IMR-90 (cell line): ENCODE measurements at regions not wholly inside any gene's neighbourhood (a gene's known extent, or its start where the extent isn't known, plus 50 kb on each side); places are given as distances from the start of the nearest gene placed in this dataset.

Source experiments
- ATAC-seq: fragments of 200-7000 bp; cut with Tn5 transposase; 2 replicates; pipeline ENCODE4 v1.9.1; 2020; ENCODE audit warnings: low read depth, mild to moderate bottlenecking, moderate library complexity
- BruUV-seq: library from RNA; stranded (reverse); fragments of 400-500 nt; replicated peaks from 2 replicates; lab custom pipeline; 2021; lab: Mats Ljungman, UMichigan
- CTCF ChIA-PET: fragments of 300-600 bp; formaldehyde crosslinking; extraction: SDS; loops from one replicate; lab custom pipeline; 2021; ENCODE audit warnings: antibody characterized with exemption; lab: Yijun Ruan, JAX
- POLR2A ChIA-PET: fragments of 300-600 bp; sonication (Branson Sonifier 250); formaldehyde crosslinking; loops from one replicate; lab custom pipeline; 2022; ENCODE audit warnings: antibody characterized with exemption; ENCODE audit not compliant: unreplicated experiment; lab: Charles Lee
- DNase-seq: peaks from one replicate; pipeline ENCODE4 v3.0.0; 2013
- H2AFZ ChIP-seq: replicated peaks from 2 replicates; pipeline ENCODE3; 2013; ENCODE audit warnings: low read length, mild to moderate bottlenecking; ENCODE audit not compliant: poor library complexity
- H2AK5ac ChIP-seq: 2 replicates; pipeline ENCODE4 v1.6.1; 2013; ENCODE audit warnings: low read depth, low read length, inconsistent platforms
- H2AK9ac ChIP-seq: replicated peaks from 2 replicates; pipeline ENCODE3; 2013; ENCODE audit warnings: mild to moderate bottlenecking, low read depth, low read length, moderate library complexity; ENCODE audit not compliant: poor library complexity
- H2BK120ac ChIP-seq: 2 replicates; pipeline ENCODE4 v1.6.1; 2013; ENCODE audit warnings: low read depth, low read length, inconsistent platforms
- H2BK15ac ChIP-seq: 3 replicates; pipeline ENCODE4 v1.6.1; 2013; ENCODE audit warnings: low read depth, low read length, inconsistent platforms
- H2BK20ac ChIP-seq: 2 replicates; pipeline ENCODE4 v1.6.1; 2013; ENCODE audit warnings: low read depth, mild to moderate bottlenecking, inconsistent platforms, low read length, moderate library complexity
- H2BK5ac ChIP-seq: 2 replicates; pipeline ENCODE4 v1.6.1; 2013; ENCODE audit warnings: mild to moderate bottlenecking, low read depth, low read length, inconsistent platforms; ENCODE audit not compliant: poor library complexity, severe bottlenecking
- H3K14ac ChIP-seq: replicated peaks from 2 replicates; pipeline ENCODE4 v1.6.1; 2013; ENCODE audit warnings: low read depth, low read length, inconsistent platforms
- H3K18ac ChIP-seq: 2 replicates; pipeline ENCODE4 v1.6.1; 2013; ENCODE audit warnings: low read depth, low read length, control low read depth
- H3K23ac ChIP-seq: 2 replicates; pipeline ENCODE4 v1.6.1; 2013; ENCODE audit warnings: low read depth, low read length, inconsistent platforms
- H3K27ac ChIP-seq: 2 replicates; pipeline ENCODE4 v1.5.1; 2013; ENCODE audit warnings: mild to moderate bottlenecking, control low read depth, low read length; ENCODE audit not compliant: insufficient read depth
- H3K27me3 ChIP-seq: 2 replicates; pipeline ENCODE4 v1.6.1; 2013; ENCODE audit warnings: low read length; ENCODE audit not compliant: control insufficient read depth, insufficient read depth
- H3K36me3 ChIP-seq: 2 replicates; pipeline ENCODE4 v1.6.1; 2013; ENCODE audit warnings: low read length, mixed read lengths; ENCODE audit not compliant: control insufficient read depth, insufficient read depth
- H3K4ac ChIP-seq: 2 replicates; pipeline ENCODE4 v1.6.1; 2013; ENCODE audit warnings: low read depth, low read length, inconsistent platforms
- H3K4me1 ChIP-seq: 2 replicates; pipeline ENCODE4 v1.6.1; 2013; ENCODE audit warnings: low read length, mixed read lengths; ENCODE audit not compliant: control insufficient read depth, insufficient read depth
- H3K4me2 ChIP-seq: 2 replicates; pipeline ENCODE4 v1.6.1; 2013; ENCODE audit warnings: low read depth, mild to moderate bottlenecking, control low read depth, low read length, moderate library complexity
- H3K4me3 ChIP-seq: 2 replicates; pipeline ENCODE4 v1.5.1; 2013; ENCODE audit warnings: low read depth, mild to moderate bottlenecking, control low read depth, low read length, moderate library complexity; ENCODE audit not compliant: insufficient read depth
- H3K56ac ChIP-seq: 2 replicates; pipeline ENCODE4 v1.6.1; 2013; ENCODE audit warnings: low read length, inconsistent platforms; ENCODE audit not compliant: insufficient read depth; ENCODE audit errors: extremely low read depth
- H3K79me1 ChIP-seq, 2 experiments: 2 replicates each; pipeline ENCODE4 v1.6.1; 2013; ENCODE audit warnings: low read length in 2 of 2, inconsistent platforms in 1 of 2, low read depth in 1 of 2
- H3K9ac ChIP-seq: 2 replicates; pipeline ENCODE4 v1.6.1; 2013; ENCODE audit warnings: low read depth, low read length, control low read depth
- H3K9me1 ChIP-seq: 2 replicates; pipeline ENCODE4 v1.6.1; 2013; ENCODE audit warnings: low read length, inconsistent platforms; ENCODE audit not compliant: insufficient read depth
- H3K9me3 ChIP-seq: 2 replicates; pipeline ENCODE4 v1.6.1; 2013; ENCODE audit warnings: low read length; ENCODE audit not compliant: control insufficient read depth, insufficient read depth
- H4K20me1 ChIP-seq: 2 replicates; pipeline ENCODE4 v1.6.1; 2013; ENCODE audit warnings: low read length, inconsistent platforms; ENCODE audit not compliant: insufficient read depth
- H4K5ac ChIP-seq: 2 replicates; pipeline ENCODE4 v1.6.1; 2013; ENCODE audit warnings: mild to moderate bottlenecking, low read depth, low read length, control low read depth
- H4K8ac ChIP-seq, 2 experiments: 2 replicates each; pipeline ENCODE4 v1.6.1; 2013; ENCODE audit warnings: low read depth in 2 of 2, low read length in 2 of 2, control low read depth in 1 of 2, inconsistent platforms in 1 of 2
- H4K91ac ChIP-seq: 2 replicates; pipeline ENCODE4 v1.6.1; 2013; ENCODE audit warnings: low read depth, low read length, inconsistent platforms; ENCODE audit not compliant: insufficient read depth
- BHLHE40 ChIP-seq: fragments of 150-350 bp; IDR thresholded peaks from 2 replicates; pipeline ENCODE4 v1.6.1; 2016; ENCODE audit warnings: mild to moderate bottlenecking, low read depth, low read length
- CEBPB ChIP-seq: IDR thresholded peaks from 2 replicates; pipeline ENCODE4 v1.6.1; 2012; ENCODE audit warnings: low read depth, low read length, improper control_type of control experiment
- CHD1 ChIP-seq: IDR thresholded peaks from 2 replicates; pipeline ENCODE4 v1.6.1; 2012; ENCODE audit warnings: low read depth, low read length, improper control_type of control experiment
- FOS ChIP-seq: fragments of 150-350 bp; IDR thresholded peaks from 2 replicates; pipeline ENCODE4 v1.6.1; 2016; ENCODE audit warnings: low read depth, low read length
- MAFK ChIP-seq: IDR thresholded peaks from 2 replicates; pipeline ENCODE4 v1.6.1; 2012; ENCODE audit warnings: low read depth, low read length, improper control_type of control experiment
- MAZ ChIP-seq: IDR thresholded peaks from 2 replicates; pipeline ENCODE4 v1.6.1; 2012; ENCODE audit warnings: low read depth, mild to moderate bottlenecking, low read length, improper control_type of control experiment, moderate library complexity, borderline replicate concordance
- MXI1 ChIP-seq: IDR thresholded peaks from 2 replicates; pipeline ENCODE4 v1.6.1; 2012; ENCODE audit warnings: low read depth, mild to moderate bottlenecking, low read length, moderate library complexity, borderline replicate concordance
- NFE2L2 ChIP-seq: fragments of 150-350 bp; IDR thresholded peaks from 2 replicates; pipeline ENCODE4 v1.6.1; 2016; ENCODE audit warnings: low read depth, mild to moderate bottlenecking, low read length
- POLR2A ChIP-seq: IDR thresholded peaks from 2 replicates; pipeline ENCODE4 v1.6.1; 2012; ENCODE audit warnings: mild to moderate bottlenecking, low read depth, low read length
- RAD21 ChIP-seq: IDR thresholded peaks from 2 replicates; pipeline ENCODE4 v1.6.1; 2012; ENCODE audit warnings: low read length, improper control_type of control experiment
- RCOR1 ChIP-seq: IDR thresholded peaks from 2 replicates; pipeline ENCODE4 v1.6.1; 2012; ENCODE audit warnings: mild to moderate bottlenecking, low read length, improper control_type of control experiment; ENCODE audit not compliant: insufficient replicate concordance
- RFX5 ChIP-seq: IDR thresholded peaks from 2 replicates; pipeline ENCODE4 v1.8.0; 2012; ENCODE audit warnings: low read depth, mild to moderate bottlenecking, low read length, moderate library complexity
- SMC3 ChIP-seq: fragments of 150-350 bp; IDR thresholded peaks from 2 replicates; pipeline ENCODE4 v1.6.1; 2016; ENCODE audit warnings: low read depth, mild to moderate bottlenecking, antibody characterized with exemption, low read length, moderate library complexity
- WGBS, 2 experiments: methylation state at CpG; one replicate each; pipeline versions ENCODE4 v1.1.5 to v1.1.7; 2013; ENCODE audit warnings: missing lambda C conversion rate in 2 of 2; ENCODE audit not compliant: insufficient read length in 1 of 2; ENCODE audit errors: extremely low coverage in 2 of 2; 5-methylcytosine and 5-hydroxymethylcytosine counted together
- dilution Hi-C: fragments of 300-500 bp; cut with HindIII; formaldehyde crosslinking; loops from one replicate; pipeline ENCODE4 v1.14.3; 2018; ENCODE audit warnings: low sequenced_read_pairs; ENCODE audit not compliant: unreplicated experiment
- in situ Hi-C: fragments of 300-500 bp; cut with MboI; formaldehyde crosslinking; loops from 3 replicates; pipeline ENCODE4 v1.14.3; 2019; ENCODE audit warnings: low sequenced_read_pairs, inconsistent platforms, mixed read lengths
- intact Hi-C: fragments of 100-400 bp; cut with micrococcal nuclease; formaldehyde crosslinking; loops from 2 replicates; pipeline ENCODE4 v1.10.0; 2022
- TF ChIP-seq, protein P1 (sequence below): fragments of 150-350 bp; IDR thresholded peaks from 2 replicates; pipeline ENCODE4 v1.6.1; 2017; ENCODE audit warnings: mild to moderate bottlenecking, antibody characterized with exemption, low read length, low read depth
- TF ChIP-seq, protein P2 (sequence below): conservative IDR thresholded peaks from 2 replicates; pipeline ENCODE4 v1.5.1; 2012; ENCODE audit warnings: mild to moderate bottlenecking, low read depth, low read length, improper control_type of control experiment
- TF ChIP-seq, protein P3 (sequence below): fragments of 150-350 bp; IDR thresholded peaks from 2 replicates; pipeline ENCODE4 v1.6.1; 2016; ENCODE audit warnings: low read depth, mild to moderate bottlenecking, low read length, moderate library complexity, borderline replicate concordance

DNA sequence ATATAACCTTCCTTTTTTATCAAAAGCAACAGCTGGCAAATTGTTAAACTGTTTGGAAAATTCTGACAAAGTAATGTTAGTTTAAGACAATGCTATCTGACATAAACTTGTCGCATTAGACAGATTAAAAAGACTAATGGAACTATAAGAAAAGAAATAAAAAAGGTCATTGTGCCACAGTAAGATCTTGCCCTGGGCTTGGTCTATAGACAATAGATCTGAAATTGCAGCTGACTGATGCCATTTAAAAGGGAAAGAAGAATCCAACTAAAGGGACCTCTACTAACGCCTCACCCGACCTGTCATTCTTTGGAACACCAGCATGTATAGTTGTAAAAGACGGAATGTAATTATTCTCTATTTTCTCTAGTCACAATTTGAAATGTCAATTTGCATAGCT is 644.4 kb upstream of the GRAMD2B start:
- H2AK9ac ChIP-seq: no peak overlapping the region
- intact Hi-C loops: no loop called here
- H3K18ac ChIP-seq: no peak overlapping the region
- H4K5ac ChIP-seq: no peak overlapping the region
- H3K27me3 ChIP-seq: no peaks in the 10 kb centered on the region; the same call in 1 of the 2 replicates
- no peaks in the 10 kb centered on the region for H3K79me1 ChIP-seq
- ChIA-PET POLR2A (no interaction called here), CTCF (no interaction called here)
- no peaks in the 10 kb centered on the region for H3K4me1 ChIP-seq
- no peaks in the 10 kb centered on the region for H4K20me1 ChIP-seq
- no peak overlapping the region for H3K4me2 ChIP-seq
- no peak overlapping the region for H2BK120ac ChIP-seq
- DNase-seq (no peak), ATAC-seq (no peak)
- no peak for TF ChIP-seq RFX5
- no peak for TF ChIP-seq BHLHE40
- TF ChIP-seq CHD1: no peak
- no peak for TF ChIP-seq FOS
- no peak for TF ChIP-seq MXI1
- no peak for TF ChIP-seq CEBPB
- TF ChIP-seq, protein P1, sequence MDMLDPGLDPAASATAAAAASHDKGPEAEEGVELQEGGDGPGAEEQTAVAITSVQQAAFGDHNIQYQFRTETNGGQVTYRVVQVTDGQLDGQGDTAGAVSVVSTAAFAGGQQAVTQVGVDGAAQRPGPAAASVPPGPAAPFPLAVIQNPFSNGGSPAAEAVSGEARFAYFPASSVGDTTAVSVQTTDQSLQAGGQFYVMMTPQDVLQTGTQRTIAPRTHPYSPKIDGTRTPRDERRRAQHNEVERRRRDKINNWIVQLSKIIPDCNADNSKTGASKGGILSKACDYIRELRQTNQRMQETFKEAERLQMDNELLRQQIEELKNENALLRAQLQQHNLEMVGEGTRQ: no peak
- no peak for TF ChIP-seq POLR2A
- TF ChIP-seq RAD21: no peak
- TF ChIP-seq, protein P2, sequence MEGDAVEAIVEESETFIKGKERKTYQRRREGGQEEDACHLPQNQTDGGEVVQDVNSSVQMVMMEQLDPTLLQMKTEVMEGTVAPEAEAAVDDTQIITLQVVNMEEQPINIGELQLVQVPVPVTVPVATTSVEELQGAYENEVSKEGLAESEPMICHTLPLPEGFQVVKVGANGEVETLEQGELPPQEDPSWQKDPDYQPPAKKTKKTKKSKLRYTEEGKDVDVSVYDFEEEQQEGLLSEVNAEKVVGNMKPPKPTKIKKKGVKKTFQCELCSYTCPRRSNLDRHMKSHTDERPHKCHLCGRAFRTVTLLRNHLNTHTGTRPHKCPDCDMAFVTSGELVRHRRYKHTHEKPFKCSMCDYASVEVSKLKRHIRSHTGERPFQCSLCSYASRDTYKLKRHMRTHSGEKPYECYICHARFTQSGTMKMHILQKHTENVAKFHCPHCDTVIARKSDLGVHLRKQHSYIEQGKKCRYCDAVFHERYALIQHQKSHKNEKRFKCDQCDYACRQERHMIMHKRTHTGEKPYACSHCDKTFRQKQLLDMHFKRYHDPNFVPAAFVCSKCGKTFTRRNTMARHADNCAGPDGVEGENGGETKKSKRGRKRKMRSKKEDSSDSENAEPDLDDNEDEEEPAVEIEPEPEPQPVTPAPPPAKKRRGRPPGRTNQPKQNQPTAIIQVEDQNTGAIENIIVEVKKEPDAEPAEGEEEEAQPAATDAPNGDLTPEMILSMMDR: no peak
- TF ChIP-seq MAFK: no peak
- TF ChIP-seq NFE2L2: no peak
- no peak for TF ChIP-seq RCOR1
- TF ChIP-seq MAZ: no peak
- TF ChIP-seq, protein P3, sequence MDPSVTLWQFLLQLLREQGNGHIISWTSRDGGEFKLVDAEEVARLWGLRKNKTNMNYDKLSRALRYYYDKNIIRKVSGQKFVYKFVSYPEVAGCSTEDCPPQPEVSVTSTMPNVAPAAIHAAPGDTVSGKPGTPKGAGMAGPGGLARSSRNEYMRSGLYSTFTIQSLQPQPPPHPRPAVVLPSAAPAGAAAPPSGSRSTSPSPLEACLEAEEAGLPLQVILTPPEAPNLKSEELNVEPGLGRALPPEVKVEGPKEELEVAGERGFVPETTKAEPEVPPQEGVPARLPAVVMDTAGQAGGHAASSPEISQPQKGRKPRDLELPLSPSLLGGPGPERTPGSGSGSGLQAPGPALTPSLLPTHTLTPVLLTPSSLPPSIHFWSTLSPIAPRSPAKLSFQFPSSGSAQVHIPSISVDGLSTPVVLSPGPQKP: no peak
- no peak for TF ChIP-seq SMC3
- no peak overlapping the region for H3K56ac ChIP-seq
- no CpG with 5 or more reads among the region's 4 CpGs for WGBS, 2 experiments
- no peak overlapping the region for H2BK20ac ChIP-seq
- H3K36me3 ChIP-seq: no peaks in the 10 kb centered on the region
- no peak overlapping the region for H2AFZ ChIP-seq
- no TSS peak for BruUV-seq
- dilution Hi-C loops: no loop called here
- H3K9ac ChIP-seq: no peak overlapping the region
- no peak overlapping the region for H2AK5ac ChIP-seq
- no peaks in the 10 kb centered on the region for H3K9me1 ChIP-seq
- no peak overlapping the region for H4K91ac ChIP-seq
- H3K4me3 ChIP-seq: no peak overlapping the region
- H2BK15ac ChIP-seq: no peak overlapping the region
- H4K8ac ChIP-seq: no peak overlapping the region
- in situ Hi-C loops: no loop called here
- H2BK5ac ChIP-seq: no peak overlapping the region
- no peak overlapping the region for H3K27ac ChIP-seq
- no peak overlapping the region for H3K23ac ChIP-seq
- no peaks in the 10 kb centered on the region for H3K9me3 ChIP-seq
- no peak overlapping the region for H3K14ac ChIP-seq
- no peak overlapping the region for H3K4ac ChIP-seq
